Mammary epithelial cell (primary cell): ENCODE measurements at regions not wholly inside any gene's neighbourhood (a gene's known extent, or its start where the extent isn't known, plus 50 kb on each side); places are given as distances from the start of the nearest gene placed in this dataset.

Source experiments
- EZH2 ChIP-seq: IDR thresholded peaks from 2 replicates; pipeline ENCODE4 v1.6.1; 2012; ENCODE audit warnings: low read length, inconsistent platforms, borderline replicate concordance
- TF ChIP-seq, protein P1 (sequence below), 2 donors: IDR thresholded peaks in 1 of 2; conservative IDR thresholded peaks in 1 of 2; 2 replicates each; pipeline ENCODE4 v1.5.1; 2011 to 2012; ENCODE audit warnings: inconsistent platforms in 2 of 2, low read length in 2 of 2, mild to moderate bottlenecking in 2 of 2, control low read depth in 1 of 2, low read depth in 1 of 2; ENCODE audit not compliant: insufficient read depth in 1 of 2; ENCODE audit errors: extremely low read depth in 1 of 2

DNA sequence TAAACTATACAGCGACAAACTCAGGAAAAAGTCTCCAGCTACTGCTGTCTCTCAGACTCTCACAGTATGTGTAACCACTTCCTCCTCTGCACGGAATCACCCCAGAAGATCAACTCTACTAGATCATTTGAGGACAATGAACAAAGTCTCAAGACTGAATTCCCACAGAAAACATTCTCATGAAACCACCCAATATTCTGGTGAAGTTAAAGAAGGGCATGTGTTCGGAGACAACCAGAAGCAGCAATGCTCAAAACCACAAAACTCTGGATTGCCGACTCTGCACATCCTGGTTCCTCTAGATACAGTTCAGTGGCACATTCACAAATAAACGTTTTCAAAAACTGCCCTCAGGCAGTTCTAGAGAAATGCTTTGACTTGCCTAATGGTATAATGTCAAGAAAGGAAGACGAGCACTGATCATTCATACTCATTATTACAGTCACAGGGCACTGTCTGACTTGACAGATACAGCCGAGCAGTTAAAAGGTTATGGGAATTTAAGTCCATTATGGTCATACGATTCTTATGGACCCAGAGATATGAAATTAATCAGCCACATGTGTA is 91.9 kb upstream of the STK17B start:
- TF ChIP-seq EZH2, result no peak
- TF ChIP-seq, protein P1, sequence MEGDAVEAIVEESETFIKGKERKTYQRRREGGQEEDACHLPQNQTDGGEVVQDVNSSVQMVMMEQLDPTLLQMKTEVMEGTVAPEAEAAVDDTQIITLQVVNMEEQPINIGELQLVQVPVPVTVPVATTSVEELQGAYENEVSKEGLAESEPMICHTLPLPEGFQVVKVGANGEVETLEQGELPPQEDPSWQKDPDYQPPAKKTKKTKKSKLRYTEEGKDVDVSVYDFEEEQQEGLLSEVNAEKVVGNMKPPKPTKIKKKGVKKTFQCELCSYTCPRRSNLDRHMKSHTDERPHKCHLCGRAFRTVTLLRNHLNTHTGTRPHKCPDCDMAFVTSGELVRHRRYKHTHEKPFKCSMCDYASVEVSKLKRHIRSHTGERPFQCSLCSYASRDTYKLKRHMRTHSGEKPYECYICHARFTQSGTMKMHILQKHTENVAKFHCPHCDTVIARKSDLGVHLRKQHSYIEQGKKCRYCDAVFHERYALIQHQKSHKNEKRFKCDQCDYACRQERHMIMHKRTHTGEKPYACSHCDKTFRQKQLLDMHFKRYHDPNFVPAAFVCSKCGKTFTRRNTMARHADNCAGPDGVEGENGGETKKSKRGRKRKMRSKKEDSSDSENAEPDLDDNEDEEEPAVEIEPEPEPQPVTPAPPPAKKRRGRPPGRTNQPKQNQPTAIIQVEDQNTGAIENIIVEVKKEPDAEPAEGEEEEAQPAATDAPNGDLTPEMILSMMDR (conservative IDR thresholded peaks at IDR 0.05 in 1 of 2, IDR thresholded peaks at IDR 0.05 in 1 of 2; ENCODE audit: extremely low read depth in 1 of 2, insufficient read depth in 1 of 2, low read depth in 1 of 2, low read length in 2 of 2), result no peak
